ENCODE measurements at regions not wholly inside any gene's neighbourhood (a gene's known extent, or its start where the extent isn't known, plus 50 kb on each side); places are given as distances from the start of the nearest gene placed in this dataset.

GRCh38 chr13:82569581-82569980 lies 1312.7 kb downstream of the SLITRK1 start:
- TF ChIP-seq CTCF (IDR thresholded peaks at IDR 0.05) (no peak), EP300 (IDR thresholded peaks at IDR 0.05) (no peak), POLR2A (IDR thresholded peaks at IDR 0.05) (no peak)

All from gastroesophageal sphincter (tissue), 3 donors.